ENCODE measurements at regions not wholly inside any gene's neighbourhood (a gene's known extent, or its start where the extent isn't known, plus 50 kb on each side); places are given as distances from the start of the nearest gene placed in this dataset.
A peak's percentile ranks its signal among the peaks of the same experiment; 100 is the strongest.
"Not testable (repeated sequence)": the region's sequence is repeated elsewhere in the genome, so short reads cannot be mapped to it uniquely, and the experiment has no call there.

DNA sequence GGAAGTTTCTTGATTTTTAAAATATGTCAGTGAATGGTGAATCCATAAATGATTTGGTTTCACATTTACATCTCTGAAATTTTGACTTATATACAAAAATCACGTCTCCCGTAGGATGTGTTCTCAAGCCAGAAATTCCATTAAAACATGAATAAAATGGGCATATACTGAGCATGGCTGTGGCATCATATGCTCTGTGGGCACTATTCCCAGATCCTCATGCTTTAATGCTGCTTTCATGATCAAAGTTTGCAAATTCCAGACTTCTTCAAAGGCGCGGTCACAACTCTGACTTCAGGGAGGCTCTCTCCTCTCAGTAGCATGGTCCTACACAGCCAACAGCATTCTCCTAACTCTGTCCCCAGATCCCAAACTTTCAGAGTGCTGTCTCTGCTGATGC, 723.2 kb downstream of the TAF11L14 start:
- no peak for DNase-seq (ENCODE audit: low spot score)

DNA sequence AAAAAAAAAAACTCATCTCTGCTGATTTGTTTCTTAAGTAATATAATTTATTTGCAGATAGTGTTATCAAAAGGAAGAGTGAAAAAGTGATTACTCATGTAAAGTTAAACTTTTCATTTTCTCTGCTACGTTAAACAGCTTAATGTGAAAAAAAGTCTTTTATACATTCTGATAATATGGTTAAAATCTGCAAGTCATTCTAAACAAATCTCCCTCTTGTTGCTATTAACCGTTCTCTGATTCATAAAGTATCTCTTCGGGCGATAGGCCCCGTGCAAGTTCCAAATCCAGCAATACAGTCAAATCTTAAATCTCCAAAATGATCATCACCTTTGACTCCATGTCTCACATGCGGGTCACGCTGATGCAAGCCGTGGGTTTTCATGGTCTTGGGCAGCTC, 732.0 kb downstream of the TAF11L14 start:
- no peak for DNase-seq (ENCODE audit: low spot score)

GRCh38 chr5:18370531-18370930, 736.3 kb downstream of the TAF11L14 start:
- DNase-seq (ENCODE audit: low spot score), result no peak

- no peak for DNase-seq (ENCODE audit: low spot score)
Measured at GRCh38 chr5:18375641-18376040, 741.4 kb downstream of the TAF11L14 start.

DNA sequence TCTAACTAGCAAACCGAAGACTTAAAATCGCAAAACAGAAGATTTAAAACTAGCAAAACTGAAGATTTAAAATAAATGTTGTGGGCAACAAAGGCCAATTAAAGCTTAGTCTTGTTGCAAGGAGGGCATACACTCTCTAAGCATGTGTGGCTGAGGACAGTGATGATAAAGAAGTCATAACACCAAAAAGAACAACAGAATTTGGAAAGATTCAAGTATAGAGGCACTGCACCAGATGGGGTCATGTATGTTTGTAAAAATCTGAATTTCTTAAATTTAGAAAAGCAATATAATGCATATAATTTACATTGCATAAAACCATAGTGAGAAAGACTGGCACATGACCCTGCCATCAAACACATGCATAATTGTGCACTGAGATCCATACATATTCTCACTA, 743.8 kb downstream of the TAF11L14 start:
- no peak for DNase-seq (ENCODE audit: low spot score)

DNA sequence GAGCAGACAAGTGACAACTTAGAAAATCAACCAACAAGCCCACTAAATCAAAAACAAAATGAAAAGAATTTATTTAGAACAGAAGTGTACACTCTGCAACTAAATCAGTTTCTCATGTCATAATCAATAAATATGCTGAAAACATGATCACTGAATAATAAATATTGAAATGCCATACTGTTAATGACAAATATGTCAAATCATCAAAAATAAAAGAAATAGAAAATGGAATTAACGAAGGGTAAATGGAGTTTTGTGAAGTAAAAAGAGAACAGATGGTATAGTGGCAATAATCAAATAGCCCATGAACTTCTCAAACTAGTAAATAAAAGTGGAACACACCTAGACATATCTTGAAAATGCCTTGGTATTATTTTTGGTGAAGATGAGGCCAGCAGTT, 744.9 kb downstream of the TAF11L14 start:
- DNase-seq (ENCODE audit: low spot score), result no peak

- DNase-seq (ENCODE audit: low spot score), result no peak
Measured at GRCh38 chr5:18380729-18381362, 746.6 kb downstream of the TAF11L14 start.

DNA sequence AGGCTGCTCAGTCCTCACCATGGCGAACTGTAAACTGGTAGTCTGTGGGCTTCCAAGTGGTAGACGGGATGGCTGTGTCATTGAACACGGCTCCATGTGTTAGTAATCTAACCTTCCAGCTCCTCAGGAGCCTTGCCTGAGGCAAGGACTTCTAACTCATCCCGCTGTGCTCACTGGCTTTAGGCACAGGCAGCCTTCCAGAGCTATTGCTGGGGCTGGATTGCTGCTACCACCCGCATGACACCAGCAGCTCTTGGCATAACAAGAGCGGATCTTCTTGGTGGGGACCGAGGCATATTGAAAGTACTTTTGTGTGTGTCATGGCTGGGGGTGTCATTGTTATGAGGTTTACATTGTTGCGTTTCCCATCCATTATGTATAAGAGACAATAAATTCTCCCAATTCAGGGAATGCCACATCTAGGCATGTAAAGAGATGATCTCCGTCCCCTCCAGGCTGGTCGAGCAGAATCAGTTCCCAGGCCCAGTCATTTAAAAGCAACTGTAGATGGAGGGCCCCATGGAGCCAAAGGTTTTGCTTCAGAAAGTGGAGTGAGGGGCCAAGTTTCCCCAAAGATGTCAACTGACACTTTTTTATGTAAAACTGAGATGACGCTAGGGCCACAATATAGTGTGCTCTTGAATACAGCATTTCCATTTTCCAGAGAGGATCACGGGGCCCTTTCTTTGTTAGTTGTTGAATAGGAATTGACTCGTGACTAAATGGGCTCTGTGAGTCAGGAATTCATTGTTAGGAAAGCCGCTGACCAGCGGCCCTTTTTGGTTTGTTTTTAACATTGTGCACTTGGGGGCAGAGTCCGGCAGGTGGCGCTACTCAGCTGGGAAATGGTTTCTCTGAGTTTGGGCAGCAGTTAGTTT, 759.5 kb downstream of the TAF11L14 start:
- peak; percentile 21 for DNase-seq (ENCODE audit: low spot score)

DNA sequence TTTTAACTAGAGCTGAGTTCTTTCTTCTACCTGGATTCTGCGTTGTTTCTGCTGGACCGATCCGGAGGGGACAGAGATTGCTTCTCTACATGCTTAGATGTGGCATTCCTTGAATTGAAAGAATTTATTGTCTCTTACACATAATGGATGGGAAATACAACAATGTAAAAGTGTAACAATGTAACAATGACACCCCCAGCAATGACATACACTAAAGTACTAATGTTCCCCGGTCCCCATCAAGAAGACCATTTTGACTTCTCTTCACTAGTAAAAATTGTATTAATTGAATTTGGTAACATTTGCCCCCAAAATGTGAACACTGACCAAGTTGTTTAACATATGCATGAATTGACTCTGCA, 760.2 kb downstream of the TAF11L14 start:
- no peak for DNase-seq (ENCODE audit: low spot score)

DNA sequence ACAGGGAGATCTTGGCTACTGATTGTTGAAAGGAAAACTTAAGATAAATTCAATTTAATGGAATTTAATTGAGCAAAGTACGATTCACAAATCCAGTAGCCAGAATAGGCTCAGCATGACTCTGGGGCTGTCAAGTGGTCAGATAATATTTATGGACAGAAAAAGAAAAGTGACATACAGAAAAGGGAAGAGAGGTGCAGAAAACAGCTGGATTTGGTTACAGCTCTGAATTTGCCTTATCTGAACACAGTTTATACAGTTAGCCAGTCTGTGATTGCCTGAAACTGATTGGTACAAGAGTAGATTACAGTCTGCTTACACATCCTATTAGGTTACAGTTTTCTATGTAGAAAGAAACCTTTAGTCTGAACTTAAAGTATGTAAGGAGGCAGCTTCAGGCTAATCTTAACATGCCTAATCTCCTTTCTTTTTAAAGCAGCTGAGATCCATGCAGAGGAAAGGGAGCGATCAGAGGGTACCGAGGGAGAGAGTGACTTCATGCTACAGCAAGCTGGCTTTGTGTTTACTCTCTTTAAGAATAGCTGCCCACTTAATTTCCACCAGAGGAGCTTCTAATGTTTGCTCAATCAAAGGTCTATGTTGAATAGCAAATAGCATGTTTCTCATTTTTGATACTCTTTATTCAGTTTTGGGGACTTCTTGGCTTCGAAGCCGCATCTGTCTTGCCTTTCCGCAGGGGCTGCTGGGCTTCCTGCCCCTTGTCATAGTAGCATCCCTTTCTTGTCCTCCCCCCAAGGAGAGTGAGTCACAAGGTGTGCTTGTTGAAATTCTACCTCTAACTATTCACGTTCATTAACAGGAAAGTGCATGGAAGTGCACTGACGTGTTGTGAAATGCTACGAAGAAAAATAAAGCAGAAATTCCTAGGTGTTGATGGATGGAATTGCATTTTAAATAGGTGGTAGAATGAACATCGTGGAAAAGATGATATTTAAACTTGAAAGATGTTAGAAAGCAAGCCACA, 761.2 kb downstream of the TAF11L14 start:
- DNase-seq (ENCODE audit: low spot score), result no peak

DNA sequence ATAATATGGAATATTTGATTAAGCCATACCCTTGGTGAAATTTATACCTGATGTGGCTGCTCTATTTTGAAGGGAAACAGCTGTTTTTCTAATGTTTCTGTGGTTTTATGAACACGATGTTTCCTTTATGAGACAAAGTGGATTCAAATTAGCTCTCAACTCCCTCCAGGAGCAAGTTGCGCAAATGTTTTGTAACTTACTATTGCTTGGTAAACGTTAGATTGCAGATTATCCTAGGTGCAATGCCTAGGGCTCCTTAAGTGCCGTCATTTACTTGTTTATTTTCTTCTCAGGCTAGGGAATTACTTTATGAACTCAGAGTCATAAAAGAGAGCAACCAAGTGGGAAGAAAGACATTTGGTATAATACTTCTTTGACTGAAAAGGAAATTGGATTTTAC, 763.1 kb downstream of the TAF11L14 start:
- no peak for DNase-seq (ENCODE audit: low spot score)

DNA sequence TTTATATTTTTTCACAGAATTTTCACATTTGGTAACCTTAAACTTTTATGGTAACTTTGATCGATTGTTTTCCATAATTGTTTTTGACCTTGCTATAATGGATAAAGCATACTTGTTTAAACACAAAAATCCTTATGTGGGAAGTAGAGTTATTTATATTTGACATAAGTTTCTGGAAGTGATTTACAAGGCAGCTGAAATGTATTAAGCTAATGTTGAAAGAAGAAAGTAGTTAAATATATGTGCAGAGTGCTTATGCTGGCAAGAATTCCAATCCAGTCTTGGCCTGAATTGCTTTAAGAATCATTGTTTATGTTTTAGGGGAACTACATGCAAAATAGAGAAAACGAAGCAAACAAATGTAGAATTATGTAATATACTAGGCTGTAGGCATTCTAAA, 763.6 kb downstream of the TAF11L14 start:
- DNase-seq (ENCODE audit: low spot score), result no peak

DNA sequence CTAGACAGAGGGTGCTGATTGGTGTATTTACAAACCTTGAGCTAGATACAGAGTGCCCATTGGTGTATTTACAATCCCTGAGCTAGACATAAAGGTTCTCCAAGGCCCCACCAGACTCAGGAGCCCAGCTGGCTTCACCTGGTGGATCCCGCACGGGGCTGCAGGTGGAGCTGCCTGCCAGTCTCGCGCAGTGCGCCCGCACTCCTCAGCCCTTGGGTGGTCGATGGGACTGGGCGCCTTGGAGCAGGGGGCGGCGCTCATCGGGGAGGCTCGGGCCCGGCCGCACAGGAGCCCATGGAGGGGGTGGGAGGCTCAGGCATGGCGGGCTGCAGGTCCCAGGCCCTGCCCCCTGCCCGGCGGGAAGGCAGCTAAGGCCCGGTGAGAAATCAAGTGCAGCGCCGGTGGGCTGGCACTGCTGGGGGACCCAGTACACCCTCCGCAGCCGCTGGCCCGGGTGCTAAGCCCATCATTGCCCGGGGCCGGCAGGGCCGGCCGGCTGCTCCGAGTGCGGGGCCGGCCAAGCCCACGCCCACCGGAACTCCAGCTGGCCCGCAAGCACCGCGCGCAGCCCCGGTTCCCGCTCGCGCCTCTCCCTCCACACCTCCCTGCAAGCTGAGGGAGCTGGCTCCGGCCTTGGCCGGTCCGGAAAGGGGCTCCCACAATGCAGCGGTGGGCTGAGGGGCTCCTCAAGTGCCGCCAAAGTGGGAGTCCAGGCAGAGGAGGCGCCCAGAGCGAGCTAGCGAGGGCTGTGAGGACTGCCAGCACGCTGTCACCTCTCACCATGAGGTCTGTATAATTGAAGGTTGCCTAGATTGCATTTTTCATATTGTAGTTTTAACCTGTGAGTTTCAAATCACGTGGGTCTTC, 765.4 kb downstream of the TAF11L14 start:
- not testable (repeated sequence) for DNase-seq (ENCODE audit: low spot score)

GRCh38 chr5:18403141-18403540, 768.9 kb downstream of the TAF11L14 start:
- no peak for DNase-seq (ENCODE audit: low spot score)

DNA sequence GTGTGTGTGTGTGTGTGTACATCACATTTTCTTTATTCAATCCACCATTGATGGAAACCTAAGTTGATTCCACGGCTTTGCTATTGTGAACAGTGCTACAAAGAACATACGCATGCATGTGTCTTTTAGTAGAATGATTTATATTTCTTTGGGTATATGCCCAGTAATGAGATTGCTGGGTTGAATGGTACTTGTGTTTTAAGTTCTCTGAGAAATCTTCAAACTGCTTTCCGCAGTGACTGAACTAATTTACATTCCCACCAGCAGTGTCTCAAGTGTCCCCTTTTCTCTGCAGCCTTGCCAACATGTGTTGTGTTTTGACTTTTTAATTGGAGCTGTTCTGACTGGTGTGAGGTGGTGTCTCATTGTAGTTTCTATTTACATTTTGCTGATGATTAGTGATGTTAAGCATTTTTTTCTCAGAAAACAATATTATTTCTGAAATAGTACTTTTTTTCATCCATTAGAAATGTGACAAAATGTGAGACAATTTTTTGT, 769.7 kb downstream of the TAF11L14 start:
- DNase-seq (ENCODE audit: low spot score), result no peak

GRCh38 chr5:18420711-18421110, 786.5 kb downstream of the TAF11L14 start:
- DNase-seq (ENCODE audit: low spot score), result no peak

DNA sequence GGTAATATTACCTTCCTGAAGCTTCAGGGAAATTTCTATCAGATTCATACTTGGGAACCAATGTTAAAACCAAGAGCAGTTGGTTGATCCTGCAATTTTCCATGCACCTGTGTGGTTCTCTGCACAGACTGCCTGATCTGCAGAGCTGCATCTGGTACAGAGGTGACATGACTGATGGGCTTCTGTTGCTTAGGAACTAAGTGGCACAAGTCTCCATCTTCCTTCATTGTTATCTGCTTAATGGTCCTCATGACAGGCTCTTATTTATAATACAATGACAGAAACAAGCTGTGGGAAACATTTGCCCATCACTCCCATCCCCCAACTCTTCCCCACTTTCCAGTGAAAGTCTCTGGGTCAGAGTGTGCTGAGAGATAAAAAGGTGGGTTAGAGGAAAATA, 799.1 kb downstream of the TAF11L14 start:
- no peak for DNase-seq (ENCODE audit: low spot score)

DNA sequence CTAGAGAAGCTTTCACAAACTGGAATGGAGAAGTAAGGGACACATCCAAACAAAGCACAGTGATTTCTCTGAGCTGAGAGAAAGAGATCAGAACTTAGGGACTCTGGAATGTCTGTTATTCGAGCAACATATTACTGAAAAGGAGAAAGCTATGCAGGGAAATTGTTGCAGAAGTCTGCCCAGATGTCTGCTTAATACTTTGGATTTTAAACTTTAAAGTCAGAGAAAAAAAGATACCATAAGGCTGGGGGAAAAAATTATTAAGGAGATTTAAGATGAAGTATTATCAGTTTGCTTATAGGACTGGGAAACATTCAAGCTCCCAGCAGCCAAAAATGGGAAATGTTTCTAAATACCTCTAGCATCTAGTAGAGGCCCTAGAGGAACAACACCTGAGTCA, 803.9 kb downstream of the TAF11L14 start:
- no peak for DNase-seq (ENCODE audit: low spot score)

GRCh38 chr5:18455521-18455920, 821.3 kb downstream of the TAF11L14 start:
- DNase-seq (ENCODE audit: low spot score), result no peak

GRCh38 chr5:18457255-18457654, 823.0 kb downstream of the TAF11L14 start:
- no peak for DNase-seq (ENCODE audit: low spot score)

DNA sequence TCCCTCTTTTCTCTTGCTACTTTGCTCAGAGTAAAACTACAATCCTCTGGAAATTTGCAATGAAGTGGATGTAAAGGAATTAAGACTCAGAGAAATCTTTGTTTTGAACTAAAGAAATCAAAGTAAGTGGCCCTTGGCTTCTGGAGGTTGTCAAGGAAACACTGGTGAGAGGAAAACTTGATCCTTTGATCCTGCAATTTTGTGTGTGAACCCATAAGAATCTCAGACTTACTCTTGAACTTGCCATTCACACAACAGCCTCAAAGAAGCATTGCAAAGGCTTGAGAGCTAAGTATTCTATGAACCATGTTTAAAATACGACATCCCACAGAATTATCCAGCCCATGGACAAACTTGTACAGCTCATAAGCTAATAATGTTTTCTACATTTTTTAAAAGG, 827.5 kb downstream of the TAF11L14 start:
- no peak for DNase-seq (ENCODE audit: low spot score)
